Vagina (tissue), 2 donors: ENCODE measurements at regions not wholly inside any gene's neighbourhood (a gene's known extent, or its start where the extent isn't known, plus 50 kb on each side); places are given as distances from the start of the nearest gene placed in this dataset.

Experiments
- CTCF ChIP-seq, 3 experiments: fragments of 450-650 bp in 2 of 3; fragments of 200-600 bp in 1 of 3; sonication (generic) in 1 of 3; IDR thresholded peaks; one replicate each; pipeline ENCODE4 v1.5.1; 2017 to 2019; ENCODE audit warnings: antibody characterized with exemption in 3 of 3, mild to moderate bottlenecking in 2 of 3, moderate library complexity in 2 of 3
- POLR2AphosphoS5 ChIP-seq, 2 donors: sonication (generic); formaldehyde crosslinking; IDR thresholded peaks; one replicate each; pipeline ENCODE4 v1.9.0; 2017; ENCODE audit warnings: antibody characterized with exemption in 2 of 2, mild to moderate bottlenecking in 2 of 2, low read depth in 1 of 2; ENCODE audit not compliant: insufficient read depth in 1 of 2

GRCh38 chr2:53545604-53546003 is 222.0 kb upstream of the CHAC2 start:
- TF ChIP-seq CTCF (IDR thresholded peaks at IDR 0.05) (no peak), POLR2AphosphoS5 (IDR thresholded peaks at IDR 0.05; ENCODE audit: insufficient read depth in 1 of 2, low read depth in 1 of 2) (no peak)
